ENCODE measurements at regions not wholly inside any gene's neighbourhood (a gene's known extent, or its start where the extent isn't known, plus 50 kb on each side); places are given as distances from the start of the nearest gene placed in this dataset.
"Not testable (repeated sequence)": the region's sequence is repeated elsewhere in the genome, so short reads cannot be mapped to it uniquely, and the experiment has no call there.

DNA sequence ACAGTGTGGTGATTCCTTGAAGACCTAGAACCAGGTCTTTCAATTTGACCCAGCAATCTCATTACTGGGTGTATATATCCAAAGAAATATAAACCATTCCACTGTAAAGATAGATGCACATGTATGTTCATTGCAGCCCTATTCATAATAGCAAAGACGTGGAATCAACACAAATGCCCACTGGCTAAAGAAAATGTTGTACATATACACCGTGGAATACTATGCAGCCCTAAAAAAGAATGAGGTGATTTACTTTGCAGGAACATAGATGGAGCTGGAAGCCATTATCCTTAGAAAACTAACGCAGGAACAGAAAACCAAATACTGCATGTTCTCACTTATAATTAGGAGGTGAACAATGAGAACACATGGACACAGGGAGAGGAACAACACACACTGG lies 278.0 kb upstream of the KCND2 start:
- DNase-seq (ENCODE audit: low read depth): no peak

- no peak for DNase-seq (ENCODE audit: low read depth)
Measured at GRCh38 chr7:119996634-119997033, 276.3 kb upstream of the KCND2 start.

- no peak for DNase-seq (ENCODE audit: low read depth)
Measured at GRCh38 chr7:119999738-120000475, 273.1 kb upstream of the KCND2 start.

DNA sequence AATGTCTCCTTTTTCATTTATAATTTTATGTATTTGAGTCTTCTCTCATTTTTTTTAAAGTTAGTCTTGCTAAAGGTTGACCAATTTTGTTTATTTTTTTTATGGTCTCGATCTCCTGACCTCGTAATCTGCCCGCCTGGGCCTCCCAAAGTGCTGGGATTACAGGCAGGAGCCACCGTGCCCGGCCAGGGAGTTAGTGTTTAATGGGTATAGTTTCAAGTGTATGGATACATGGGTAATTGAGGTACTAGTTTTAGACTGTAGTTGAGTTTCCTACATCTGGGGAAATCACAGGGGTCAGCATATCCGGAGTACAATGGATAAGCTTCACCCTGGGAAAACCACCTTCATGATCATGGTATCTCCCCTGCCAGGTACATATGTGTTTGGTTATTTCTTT lies 267.3 kb upstream of the KCND2 start:
- no peak for DNase-seq (ENCODE audit: low read depth)

DNA sequence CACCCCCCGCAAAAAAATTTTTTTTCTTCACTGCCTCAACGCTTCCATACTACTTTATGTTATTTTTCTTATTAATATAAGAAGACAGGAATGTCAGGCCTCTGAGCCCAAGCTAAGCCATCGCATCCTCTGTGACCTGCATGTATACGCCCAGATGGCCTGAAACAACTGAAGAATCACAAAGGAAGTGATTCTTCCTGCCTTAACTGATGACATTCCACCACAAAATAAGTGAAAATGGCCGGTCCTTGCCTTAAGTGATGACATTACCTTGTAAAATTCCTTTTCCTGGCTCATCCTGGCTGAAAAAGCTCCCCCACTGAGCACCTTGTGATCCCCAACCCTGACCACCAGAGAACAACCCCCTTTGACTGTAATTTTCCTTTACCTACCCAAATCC lies 258.7 kb upstream of the KCND2 start:
- not testable (repeated sequence) for DNase-seq (ENCODE audit: low read depth)

DNA sequence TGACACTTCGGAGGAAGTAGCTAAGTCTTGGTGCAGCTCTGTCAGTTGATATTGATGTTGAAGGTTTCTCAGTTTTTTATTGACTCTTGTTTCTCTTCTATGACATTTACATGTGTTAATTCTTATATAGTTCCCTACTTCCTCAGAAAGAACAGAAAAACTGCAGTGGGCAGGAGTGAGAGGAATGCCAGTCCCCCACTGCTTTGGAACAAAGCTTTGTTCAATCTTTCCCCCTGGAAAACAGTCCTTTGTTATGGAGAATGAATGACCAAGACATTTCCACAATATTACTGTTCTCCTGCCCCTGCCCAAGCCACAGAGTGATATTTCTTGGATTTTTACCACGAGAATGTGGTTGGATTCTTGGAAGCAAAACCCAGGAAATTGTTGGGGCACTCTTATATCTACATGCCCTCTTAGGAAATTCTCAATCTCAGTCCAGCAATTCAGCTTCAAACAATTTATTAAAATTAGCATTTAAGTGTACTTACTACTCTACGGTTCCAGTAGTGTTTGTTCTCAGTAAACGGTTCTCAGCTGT lies 258.0 kb upstream of the KCND2 start:
- DNase-seq (ENCODE audit: low read depth): no peak

DNA sequence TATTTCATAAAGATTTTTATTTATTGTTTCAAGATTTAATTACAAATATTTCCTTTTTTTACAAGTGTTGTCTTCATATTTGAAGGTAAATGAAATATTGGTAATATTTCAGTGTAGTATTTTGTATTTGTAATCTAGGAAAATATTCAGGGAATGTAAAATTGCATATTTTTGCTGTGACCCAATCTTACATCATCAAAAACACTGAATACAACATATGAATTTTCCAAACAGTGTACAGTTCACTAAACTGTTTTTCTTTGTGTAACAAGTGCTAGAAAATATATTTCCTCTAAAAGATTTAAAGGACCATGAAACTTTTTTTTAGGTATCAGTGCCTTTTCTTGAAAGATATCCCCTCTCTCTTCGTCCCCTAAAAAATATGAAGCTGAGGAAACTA lies 251.9 kb upstream of the KCND2 start:
- DNase-seq (ENCODE audit: low read depth): no peak

- DNase-seq (ENCODE audit: low read depth): no peak
Measured at GRCh38 chr7:120023494-120024167, 249.3 kb upstream of the KCND2 start.

GRCh38 chr7:120028636-120029035 lies 244.3 kb upstream of the KCND2 start:
- peak; percentile 3 for DNase-seq (ENCODE audit: low read depth)

DNA sequence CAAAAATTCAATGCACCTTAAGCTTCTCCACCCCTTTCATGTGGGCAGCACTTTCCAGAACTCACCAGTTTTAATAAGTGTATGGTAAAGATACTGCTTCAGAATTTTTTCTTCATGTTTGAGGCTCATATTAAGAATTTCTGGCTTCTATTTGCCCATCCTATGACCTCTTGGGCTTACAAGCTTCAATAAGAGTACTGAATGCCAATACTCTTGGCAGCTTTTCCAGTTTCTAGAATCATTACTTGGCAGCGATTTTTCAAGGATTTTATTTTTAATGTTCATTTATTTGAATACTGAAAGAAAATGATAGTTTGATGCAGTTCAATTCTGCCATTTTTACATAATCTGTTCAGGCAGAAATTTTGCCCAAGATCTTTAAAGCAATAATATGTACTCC lies 242.1 kb upstream of the KCND2 start:
- no peak for DNase-seq (ENCODE audit: low read depth)

DNA sequence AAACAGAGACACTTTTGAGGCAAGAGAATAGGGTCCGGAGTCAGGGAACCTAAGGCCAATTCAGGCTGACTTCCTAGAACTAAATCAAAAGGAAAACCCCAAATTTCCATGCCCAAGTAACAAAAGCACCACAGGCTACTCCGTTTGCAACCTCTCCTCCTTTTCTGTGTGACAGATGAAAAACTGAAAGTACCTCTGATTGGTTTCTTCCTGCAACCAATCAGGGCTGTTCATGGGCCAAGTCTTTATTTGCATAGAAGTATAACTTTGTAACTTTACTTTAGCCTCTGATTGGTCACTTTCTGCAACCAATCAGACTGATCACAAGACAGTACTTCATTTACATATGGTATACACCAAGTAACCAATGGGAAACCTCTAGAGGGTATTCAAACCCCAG lies 239.9 kb upstream of the KCND2 start:
- DNase-seq (ENCODE audit: low read depth): peak; percentile 76

DNA sequence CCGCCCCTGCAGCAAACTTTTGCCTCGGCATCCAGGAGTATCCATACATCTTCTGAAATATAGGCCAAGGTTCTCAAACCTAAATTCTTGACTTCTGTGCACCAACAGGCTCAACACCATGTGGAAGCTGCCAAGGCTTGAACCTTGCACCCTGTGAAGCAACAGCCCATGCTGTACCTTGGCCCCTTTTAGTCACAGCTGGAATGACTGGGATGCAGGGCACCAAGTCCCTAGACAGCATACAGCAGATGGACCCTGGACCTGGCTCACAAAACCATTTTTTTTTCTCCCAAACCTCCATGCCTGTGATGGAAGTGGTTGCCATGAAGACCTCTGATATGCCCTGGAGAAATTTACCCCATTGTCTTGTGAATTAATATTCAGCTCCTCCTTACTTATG lies 233.8 kb upstream of the KCND2 start:
- DNase-seq (ENCODE audit: low read depth): no peak

- no peak for DNase-seq (ENCODE audit: low read depth)
Measured at GRCh38 chr7:120041798-120042197, 231.2 kb upstream of the KCND2 start.

DNA sequence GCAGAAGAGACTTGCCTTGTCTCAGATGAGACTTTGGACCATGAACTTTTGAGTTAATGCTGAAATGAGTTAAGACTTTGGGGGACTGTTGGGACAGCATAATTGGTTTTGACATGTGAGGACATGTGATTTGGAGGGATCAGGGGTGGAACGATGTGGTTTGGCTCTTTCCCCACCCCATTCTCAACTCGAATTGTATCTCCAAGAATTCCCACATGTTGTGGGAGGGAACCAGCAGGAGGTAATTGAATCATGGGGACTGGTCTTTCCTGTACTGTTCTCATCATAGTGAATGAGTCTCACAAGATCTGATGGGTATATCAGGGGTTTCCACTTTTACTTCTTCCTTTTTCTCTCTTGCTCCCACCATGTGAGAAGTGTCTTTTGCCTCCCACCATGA lies 229.7 kb upstream of the KCND2 start:
- no peak for DNase-seq (ENCODE audit: low read depth)

DNA sequence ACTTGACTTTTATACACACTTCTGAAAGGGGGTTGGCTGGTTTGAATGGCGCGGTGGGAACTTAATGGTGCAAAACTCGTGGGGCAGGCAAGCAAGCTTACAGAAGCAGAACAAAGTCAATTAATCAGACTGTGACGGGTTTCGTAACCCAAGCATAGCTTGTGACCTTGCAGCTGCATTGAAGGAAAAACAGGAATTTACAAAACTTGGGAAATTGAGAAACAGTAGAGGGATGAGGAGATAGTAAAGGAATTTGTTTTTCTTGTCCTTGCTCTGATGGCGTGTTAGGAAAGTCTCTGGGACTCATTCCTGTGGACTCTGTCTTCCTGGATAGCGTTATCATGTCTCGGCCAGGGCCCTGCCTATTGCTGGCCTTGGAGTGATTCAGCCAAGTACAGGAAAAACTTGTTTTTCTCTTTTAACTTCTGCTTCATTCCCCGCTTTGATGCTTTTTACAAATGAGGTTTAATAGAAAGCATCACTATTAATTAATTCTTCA lies 220.0 kb upstream of the KCND2 start:
- peak; percentile 72 for DNase-seq (ENCODE audit: low read depth)

DNA sequence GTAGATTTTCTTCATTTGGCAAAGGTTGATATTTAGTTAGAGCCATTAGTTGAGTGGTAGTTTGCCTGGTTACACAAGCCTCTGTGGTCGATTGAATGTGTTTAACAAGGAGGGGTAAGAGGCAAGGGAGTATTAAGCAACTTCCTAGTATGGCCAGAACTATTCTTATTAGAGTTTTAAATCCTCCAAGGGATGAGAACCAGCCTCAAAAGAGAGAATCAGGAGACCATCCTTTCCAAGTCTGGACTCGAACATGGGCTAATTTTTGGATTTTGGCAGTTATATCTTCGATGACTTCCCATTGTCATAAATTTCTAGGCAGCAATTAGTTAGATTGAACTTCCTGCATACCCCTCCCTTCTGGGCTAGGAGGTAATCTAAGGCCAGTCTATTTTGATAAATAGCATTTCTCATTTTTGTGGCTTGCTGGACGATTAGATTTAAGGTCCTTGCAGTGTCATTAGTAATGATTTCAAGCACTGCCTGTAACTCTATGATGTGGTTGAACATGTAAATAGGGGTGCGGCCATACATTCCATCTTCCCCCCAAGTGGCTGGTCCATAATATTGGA lies 219.5 kb upstream of the KCND2 start:
- peak; percentile 59 for DNase-seq (ENCODE audit: low read depth)

DNA sequence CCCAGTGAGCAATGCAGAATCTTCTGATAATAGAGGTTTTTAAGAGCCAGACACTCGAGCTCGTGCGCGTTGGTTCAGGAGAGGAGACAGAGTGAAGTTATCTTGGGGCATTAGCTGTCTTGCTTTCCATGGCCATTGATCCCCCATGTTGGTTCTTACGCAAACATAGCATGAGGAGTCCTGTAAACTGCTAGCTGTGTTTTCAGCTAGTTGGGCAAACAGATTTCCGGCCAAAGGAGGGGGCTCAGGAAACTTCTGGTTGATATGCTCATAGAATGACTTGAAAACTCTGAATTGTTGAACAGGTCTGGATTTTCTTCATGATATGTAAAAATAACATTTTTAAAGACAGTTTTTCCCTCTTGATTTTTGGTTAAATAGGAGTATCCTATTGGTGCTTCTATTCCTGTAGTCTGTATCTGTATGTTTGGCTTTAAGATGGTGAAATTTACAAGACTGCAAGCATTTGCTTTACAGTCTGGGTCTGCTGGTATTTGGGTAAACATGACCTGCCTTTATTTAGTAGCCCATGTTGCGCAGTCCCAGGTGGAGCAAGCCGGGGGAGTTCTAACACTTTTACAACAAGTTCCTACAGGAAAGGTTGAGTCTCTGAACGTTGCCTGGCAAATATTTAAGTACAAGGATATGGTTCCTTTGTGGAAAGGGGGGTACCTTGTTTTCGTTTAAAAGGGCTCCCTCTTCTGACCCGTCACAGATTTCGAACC lies 218.4 kb upstream of the KCND2 start:
- DNase-seq (ENCODE audit: low read depth): peak; percentile 7

- peak; percentile 79 for DNase-seq (ENCODE audit: low read depth)
Measured at GRCh38 chr7:120055300-120055699, 217.7 kb upstream of the KCND2 start.

- DNase-seq (ENCODE audit: low read depth): no peak
Measured at GRCh38 chr7:120056227-120056626, 216.7 kb upstream of the KCND2 start.

DNA sequence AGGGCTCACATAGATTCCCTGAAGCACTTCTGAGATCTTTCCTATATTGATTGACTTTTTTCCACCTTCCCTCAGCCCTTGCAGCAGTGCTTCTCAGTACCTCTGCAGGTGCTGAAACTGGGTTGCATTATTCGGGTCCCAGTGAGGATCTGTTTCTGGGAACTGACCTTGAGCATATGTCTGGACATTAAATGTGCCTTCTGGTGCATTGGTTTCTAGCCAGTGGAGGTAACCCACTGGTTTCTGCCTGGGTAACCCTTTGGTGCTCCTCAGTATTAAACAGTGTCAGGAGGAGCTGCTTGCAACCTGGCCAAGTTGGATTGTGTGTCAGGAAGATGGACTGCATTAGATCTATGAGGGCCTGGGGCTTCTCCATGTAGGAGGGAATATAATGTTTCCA lies 213.3 kb upstream of the KCND2 start:
- no peak for DNase-seq (ENCODE audit: low read depth)

DNA sequence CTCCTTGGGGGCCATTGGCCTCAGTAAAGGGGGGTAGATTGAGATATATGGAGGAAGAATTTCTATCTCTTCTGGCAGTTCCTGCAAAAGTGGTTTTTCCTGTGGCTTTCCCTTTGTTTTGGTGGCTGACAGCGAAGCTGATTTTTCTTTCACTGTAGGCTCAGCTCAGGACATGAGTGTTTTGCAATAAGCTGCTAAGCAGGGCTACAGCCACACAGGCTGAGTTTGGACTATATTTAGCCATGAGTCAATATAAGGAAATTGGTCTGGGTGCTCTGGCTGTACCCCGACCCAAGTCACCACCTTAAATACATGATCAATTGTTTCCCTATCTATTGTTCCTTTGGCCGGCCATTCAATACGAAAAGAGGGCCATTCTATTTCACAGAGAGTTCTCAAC lies 212.7 kb upstream of the KCND2 start:
- no peak for DNase-seq (ENCODE audit: low read depth)

GRCh38 chr7:120060875-120061274 lies 212.1 kb upstream of the KCND2 start:
- no peak for DNase-seq (ENCODE audit: low read depth)

Data from M059J (cell line).